IgD-negative memory B cell (primary cell): ENCODE measurements at regions not wholly inside any gene's neighbourhood (a gene's known extent, or its start where the extent isn't known, plus 50 kb on each side); places are given as distances from the start of the nearest gene placed in this dataset.
A peak's percentile ranks its signal among the peaks of the same experiment; 100 is the strongest.

Experiments used
- H3K27ac Mint-ChIP-seq, 3 donors: one replicate each; pipeline ENCODE4 v1.8.0; 2020 to 2022; ENCODE audit warnings: mild to moderate bottlenecking in 3 of 3, mixed read lengths in 3 of 3, moderate library complexity in 1 of 3
- H3K27me3 Mint-ChIP-seq: one replicate; pipeline ENCODE4 v1.8.0; 2021; ENCODE audit warnings: mixed read lengths
- H3K36me3 Mint-ChIP-seq: one replicate; pipeline ENCODE4 v1.8.0; 2020; ENCODE audit warnings: mild to moderate bottlenecking, mixed read lengths
- H3K4me1 Mint-ChIP-seq, 3 donors: one replicate each; pipeline ENCODE4 v1.8.0; 2020 to 2022; ENCODE audit warnings: mixed read lengths in 3 of 3, mild to moderate bottlenecking in 1 of 3
- H3K4me3 Mint-ChIP-seq, 4 donors: one replicate each; pipeline ENCODE4 v1.8.0; 2020 to 2022; ENCODE audit warnings: mild to moderate bottlenecking in 4 of 4, mixed read lengths in 4 of 4, moderate library complexity in 3 of 4
- H3K9me3 Mint-ChIP-seq, 3 donors: one replicate each; pipeline ENCODE4 v1.8.0; 2020 to 2021; ENCODE audit warnings: mixed read lengths in 3 of 3, mild to moderate bottlenecking in 1 of 3

- Mint-ChIP-seq H3K9me3 (no peaks in the 10 kb centered on the region), H3K27ac (no peak overlapping the region), H3K4me3 (no peak overlapping the region), H3K36me3 (no peaks in the 10 kb centered on the region), H3K4me1 (no peaks in the 10 kb centered on the region), H3K27me3 (no peaks in the 10 kb centered on the region)
Measured at GRCh38 chr2:120819720-120820210, 84.1 kb downstream of the GLI2 start.

GRCh38 chr2:120820263-120820952 lies 84.7 kb downstream of the GLI2 start:
- Mint-ChIP-seq H3K4me1 (no peaks in the 10 kb centered on the region), H3K27me3 (no peaks in the 10 kb centered on the region), H3K4me3 (no peak overlapping the region), H3K27ac (no peak overlapping the region), H3K36me3 (no peaks in the 10 kb centered on the region), H3K9me3 (no peaks in the 10 kb centered on the region)

GRCh38 chr2:120820953-120821279 lies 85.2 kb downstream of the GLI2 start:
- H3K27me3 Mint-ChIP-seq, result no peaks in the 10 kb centered on the region
- no peaks in the 10 kb centered on the region for H3K36me3 Mint-ChIP-seq
- no peak overlapping the region for H3K27ac Mint-ChIP-seq
- no peak overlapping the region for H3K4me3 Mint-ChIP-seq
- H3K4me1 Mint-ChIP-seq, result no peaks in the 10 kb centered on the region
- no peaks in the 10 kb centered on the region for H3K9me3 Mint-ChIP-seq

GRCh38 chr2:120821446-120822160 lies 85.9 kb downstream of the GLI2 start:
- Mint-ChIP-seq H3K27ac (no peak overlapping the region), H3K9me3 (no peaks in the 10 kb centered on the region), H3K36me3 (no peaks in the 10 kb centered on the region), H3K27me3 (no peaks in the 10 kb centered on the region), H3K4me3 (no peak overlapping the region), H3K4me1 (no peaks in the 10 kb centered on the region)

- no peak overlapping the region for H3K4me3 Mint-ChIP-seq
- no peaks in the 10 kb centered on the region for H3K9me3 Mint-ChIP-seq
- H3K4me1 Mint-ChIP-seq, result no peaks in the 10 kb centered on the region
Measured at GRCh38 chr2:120822933-120823332, 87.3 kb downstream of the GLI2 start.

GRCh38 chr2:120823551-120823950 lies 87.9 kb downstream of the GLI2 start:
- Mint-ChIP-seq H3K9me3 (no peaks in the 10 kb centered on the region), H3K27ac (no peak overlapping the region), H3K36me3 (no peaks in the 10 kb centered on the region), H3K4me3 (peak overlapping the region in 1 of 4 donors; percentile 9), H3K4me1 (no peaks in the 10 kb centered on the region), H3K27me3 (no peaks in the 10 kb centered on the region)

More at GRCh38 chr2:120822933-120823332, 87.3 kb downstream of the GLI2 start:
- Mint-ChIP-seq H3K27ac (no peak overlapping the region), H3K36me3 (no peaks in the 10 kb centered on the region), H3K27me3 (no peaks in the 10 kb centered on the region)

GRCh38 chr2:120824246-120824645 lies 88.6 kb downstream of the GLI2 start:
- Mint-ChIP-seq H3K9me3 (no peaks in the 10 kb centered on the region), H3K36me3 (no peaks in the 10 kb centered on the region), H3K4me1 (no peaks in the 10 kb centered on the region), H3K27me3 (no peaks in the 10 kb centered on the region), H3K27ac (no peak overlapping the region), H3K4me3 (no peak overlapping the region)

- Mint-ChIP-seq H3K9me3 (no peaks in the 10 kb centered on the region), H3K27me3 (peaks cover under 1% of the 10 kb centered on the region), H3K4me3 (no peak overlapping the region), H3K36me3 (no peaks in the 10 kb centered on the region), H3K4me1 (no peaks in the 10 kb centered on the region), H3K27ac (no peak overlapping the region)
Measured at GRCh38 chr2:120825370-120826259, 89.9 kb downstream of the GLI2 start.

- Mint-ChIP-seq H3K9me3 (no peaks in the 10 kb centered on the region), H3K4me1 (no peaks in the 10 kb centered on the region), H3K36me3 (no peaks in the 10 kb centered on the region), H3K27me3 (peaks cover 1% of the 10 kb centered on the region), H3K27ac (no peak overlapping the region), H3K4me3 (no peak overlapping the region)
Measured at GRCh38 chr2:120826260-120826648, 90.6 kb downstream of the GLI2 start.

- Mint-ChIP-seq H3K27ac (no peak overlapping the region), H3K9me3 (no peaks in the 10 kb centered on the region), H3K4me3 (no peak overlapping the region), H3K36me3 (no peaks in the 10 kb centered on the region), H3K27me3 (peaks cover 1% of the 10 kb centered on the region), H3K4me1 (no peaks in the 10 kb centered on the region)
Measured at GRCh38 chr2:120826716-120827410, 91.2 kb downstream of the GLI2 start.

GRCh38 chr2:120828066-120828465 lies 92.4 kb downstream of the GLI2 start:
- no peaks in the 10 kb centered on the region for H3K9me3 Mint-ChIP-seq
- no peak overlapping the region for H3K27ac Mint-ChIP-seq
- H3K27me3 Mint-ChIP-seq, result peaks cover 1% of the 10 kb centered on the region
- H3K4me3 Mint-ChIP-seq, result no peak overlapping the region
- no peaks in the 10 kb centered on the region for H3K4me1 Mint-ChIP-seq
- no peaks in the 10 kb centered on the region for H3K36me3 Mint-ChIP-seq

GRCh38 chr2:120828829-120829632 lies 93.4 kb downstream of the GLI2 start:
- Mint-ChIP-seq H3K36me3 (no peaks in the 10 kb centered on the region), H3K27me3 (peaks cover 1% of the 10 kb centered on the region), H3K27ac (no peak overlapping the region), H3K9me3 (no peaks in the 10 kb centered on the region), H3K4me1 (no peaks in the 10 kb centered on the region), H3K4me3 (no peak overlapping the region)

- Mint-ChIP-seq H3K36me3 (no peaks in the 10 kb centered on the region), H3K27me3 (peaks cover 1% of the 10 kb centered on the region), H3K9me3 (no peaks in the 10 kb centered on the region), H3K4me3 (peak overlapping the region in 1 of 4 donors; percentile 60), H3K27ac (no peak overlapping the region), H3K4me1 (no peaks in the 10 kb centered on the region)
Measured at GRCh38 chr2:120829633-120830025, 94.0 kb downstream of the GLI2 start.

- H3K9me3 Mint-ChIP-seq, result no peaks in the 10 kb centered on the region
- H3K36me3 Mint-ChIP-seq, result no peaks in the 10 kb centered on the region
- H3K27ac Mint-ChIP-seq, result no peak overlapping the region
- H3K27me3 Mint-ChIP-seq, result peaks cover 1% of the 10 kb centered on the region
- H3K4me3 Mint-ChIP-seq, result peak overlapping the region in 1 of 4 donors; percentile 60
- no peaks in the 10 kb centered on the region for H3K4me1 Mint-ChIP-seq
Measured at GRCh38 chr2:120830096-120830830, 94.6 kb downstream of the GLI2 start.
